Nephron progenitor cell (in vitro differentiated cells): ENCODE measurements at regions not wholly inside any gene's neighbourhood (a gene's known extent, or its start where the extent isn't known, plus 50 kb on each side); places are given as distances from the start of the nearest gene placed in this dataset.

Experiments
- DNase-seq: peaks from one replicate; pipeline ENCODE4 v3.0.0; 2021
- H3K27ac Mint-ChIP-seq: 2 replicates; pipeline ENCODE4 v1.8.0; 2021; ENCODE audit warnings: mild to moderate bottlenecking, moderate library complexity, mixed read lengths
- H3K27me3 Mint-ChIP-seq: 2 replicates; pipeline ENCODE4 v1.8.0; 2021; ENCODE audit warnings: mild to moderate bottlenecking, low read depth, mixed read lengths; ENCODE audit not compliant: poor library complexity
- H3K36me3 Mint-ChIP-seq: 2 replicates; pipeline ENCODE4 v1.8.0; 2021; ENCODE audit warnings: low read depth, mixed read lengths
- H3K4me1 Mint-ChIP-seq: 2 replicates; pipeline ENCODE4 v1.8.0; 2021; ENCODE audit warnings: mixed read lengths
- H3K4me3 Mint-ChIP-seq: 2 replicates; pipeline ENCODE4 v1.8.0; 2021; ENCODE audit warnings: mild to moderate bottlenecking, moderate library complexity, mixed read lengths
- H3K9me3 Mint-ChIP-seq: 2 replicates; pipeline ENCODE4 v1.8.0; 2021; ENCODE audit warnings: mild to moderate bottlenecking, moderate library complexity, mixed read lengths
- CTCF ChIP-seq: fragments of 200-600 bp; sonication (generic); IDR thresholded peaks from 2 replicates; pipeline ENCODE4 v1.5.0; 2021; ENCODE audit warnings: antibody characterized with exemption

- H3K4me1 Mint-ChIP-seq = peaks cover 9% of the 10 kb centered on the region
- no peak overlapping the region for H3K4me3 Mint-ChIP-seq
- H3K9me3 Mint-ChIP-seq = peaks cover 3% of the 10 kb centered on the region
- H3K27me3 Mint-ChIP-seq = no peaks in the 10 kb centered on the region
- TF ChIP-seq CTCF = no peak
- H3K27ac Mint-ChIP-seq = no peak overlapping the region
- DNase-seq = no peak
- no peaks in the 10 kb centered on the region for H3K36me3 Mint-ChIP-seq
Observed at GRCh38 chr7:148950806-148951205, 66.7 kb upstream of the EZH2 start.

- H3K4me3 Mint-ChIP-seq = no peak overlapping the region
- no peak for TF ChIP-seq CTCF
- H3K27ac Mint-ChIP-seq = no peak overlapping the region
- H3K4me1 Mint-ChIP-seq = peaks cover 10% of the 10 kb centered on the region
- H3K9me3 Mint-ChIP-seq = peaks cover 3% of the 10 kb centered on the region
- peaks cover 6% of the 10 kb centered on the region for H3K27me3 Mint-ChIP-seq
- no peaks in the 10 kb centered on the region for H3K36me3 Mint-ChIP-seq
- DNase-seq = no peak
Observed at GRCh38 chr7:148944935-148945934, 61.1 kb upstream of the EZH2 start.

GRCh38 chr7:148941598-148942275, 57.6 kb upstream of the EZH2 start:
- no peaks in the 10 kb centered on the region for H3K36me3 Mint-ChIP-seq
- H3K9me3 Mint-ChIP-seq = no peaks in the 10 kb centered on the region
- TF ChIP-seq CTCF = peak; percentile 24
- peak overlapping the region; percentile 89 for H3K4me3 Mint-ChIP-seq
- peak; percentile 69 for DNase-seq
- H3K27ac Mint-ChIP-seq = peak overlapping the region; percentile 99
- H3K27me3 Mint-ChIP-seq = peaks cover 9% of the 10 kb centered on the region
- peaks cover 9% of the 10 kb centered on the region for H3K4me1 Mint-ChIP-seq

GRCh38 chr7:148940702-148941597, 56.9 kb upstream of the EZH2 start:
- H3K4me1 Mint-ChIP-seq = peaks cover 9% of the 10 kb centered on the region
- H3K4me3 Mint-ChIP-seq = peak overlapping the region; percentile 89
- TF ChIP-seq CTCF = no peak
- H3K36me3 Mint-ChIP-seq = no peaks in the 10 kb centered on the region
- peak; percentile 73 for DNase-seq
- H3K27ac Mint-ChIP-seq = peak overlapping the region; percentile 99
- H3K27me3 Mint-ChIP-seq = peaks cover 9% of the 10 kb centered on the region
- no peaks in the 10 kb centered on the region for H3K9me3 Mint-ChIP-seq

- Mint-ChIP-seq H3K27me3 (peaks cover 9% of the 10 kb centered on the region), H3K27ac (no peak overlapping the region), H3K9me3 (no peaks in the 10 kb centered on the region), H3K36me3 (no peaks in the 10 kb centered on the region), H3K4me3 (no peak overlapping the region), H3K4me1 (peaks cover 9% of the 10 kb centered on the region)
- no peak for TF ChIP-seq CTCF
- DNase-seq = no peak
Observed at GRCh38 chr7:148939128-148939755, 55.2 kb upstream of the EZH2 start.
